Hepatocyte (in vitro differentiated cells): ENCODE measurements at regions not wholly inside any gene's neighbourhood (a gene's known extent, or its start where the extent isn't known, plus 50 kb on each side); places are given as distances from the start of the nearest gene placed in this dataset.

Experiments
- EZH2 ChIP-seq: fragments of 200-600 bp; sonication (generic); IDR thresholded peaks from 2 replicates; pipeline ENCODE4 v1.6.1; 2016; ENCODE audit warnings: antibody characterized with exemption, mild to moderate bottlenecking, borderline replicate concordance
- EZH2phosphoT487 ChIP-seq: fragments of 200-600 bp; sonication (generic); IDR thresholded peaks from one replicate; pipeline ENCODE4 v1.6.1; 2018; ENCODE audit warnings: antibody characterized with exemption, mild to moderate bottlenecking, low read depth, moderate library complexity; ENCODE audit not compliant: unreplicated experiment, severe bottlenecking
- TF ChIP-seq, protein P1 (sequence below): fragments of 200-600 bp; sonication (generic); IDR thresholded peaks from 2 replicates; pipeline ENCODE4 v1.5.1; 2016; ENCODE audit warnings: antibody characterized with exemption, mild to moderate bottlenecking; ENCODE audit not compliant: poor library complexity

DNA sequence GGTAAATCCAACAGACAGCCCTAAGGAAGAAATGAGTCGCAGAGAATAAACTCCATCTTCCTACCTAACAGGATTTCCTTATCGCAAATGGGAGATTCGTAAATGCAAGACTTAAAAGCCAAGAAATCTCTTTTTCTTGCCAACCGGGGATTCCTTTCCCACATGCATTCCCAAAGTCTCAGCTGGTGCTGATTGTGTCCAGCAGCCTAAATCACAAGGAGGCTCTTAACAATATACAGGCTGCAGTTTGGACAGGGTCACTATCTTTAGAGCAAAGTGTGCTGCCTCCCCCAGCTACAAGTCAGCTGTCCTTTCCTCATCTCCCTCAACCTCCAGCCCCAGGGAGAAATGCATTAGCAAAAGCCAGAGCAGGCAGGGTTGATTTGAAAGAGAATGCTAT, 189.8 kb upstream of the PLXNA2 start:
- TF ChIP-seq, protein P1, sequence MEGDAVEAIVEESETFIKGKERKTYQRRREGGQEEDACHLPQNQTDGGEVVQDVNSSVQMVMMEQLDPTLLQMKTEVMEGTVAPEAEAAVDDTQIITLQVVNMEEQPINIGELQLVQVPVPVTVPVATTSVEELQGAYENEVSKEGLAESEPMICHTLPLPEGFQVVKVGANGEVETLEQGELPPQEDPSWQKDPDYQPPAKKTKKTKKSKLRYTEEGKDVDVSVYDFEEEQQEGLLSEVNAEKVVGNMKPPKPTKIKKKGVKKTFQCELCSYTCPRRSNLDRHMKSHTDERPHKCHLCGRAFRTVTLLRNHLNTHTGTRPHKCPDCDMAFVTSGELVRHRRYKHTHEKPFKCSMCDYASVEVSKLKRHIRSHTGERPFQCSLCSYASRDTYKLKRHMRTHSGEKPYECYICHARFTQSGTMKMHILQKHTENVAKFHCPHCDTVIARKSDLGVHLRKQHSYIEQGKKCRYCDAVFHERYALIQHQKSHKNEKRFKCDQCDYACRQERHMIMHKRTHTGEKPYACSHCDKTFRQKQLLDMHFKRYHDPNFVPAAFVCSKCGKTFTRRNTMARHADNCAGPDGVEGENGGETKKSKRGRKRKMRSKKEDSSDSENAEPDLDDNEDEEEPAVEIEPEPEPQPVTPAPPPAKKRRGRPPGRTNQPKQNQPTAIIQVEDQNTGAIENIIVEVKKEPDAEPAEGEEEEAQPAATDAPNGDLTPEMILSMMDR, result no peak
- TF ChIP-seq EZH2phosphoT487 (no peak), EZH2 (no peak)
